NCI-H226 (cell line): ENCODE measurements at regions not wholly inside any gene's neighbourhood (a gene's known extent, or its start where the extent isn't known, plus 50 kb on each side); places are given as distances from the start of the nearest gene placed in this dataset.
"Not testable (repeated sequence)": the region's sequence is repeated elsewhere in the genome, so short reads cannot be mapped to it uniquely, and the experiment has no call there.

Experiments used
- DNase-seq: peaks from one replicate; pipeline ENCODE4 v3.0.0-alpha.2; 2015

- peak; percentile 10 for DNase-seq
These were observed 223.2 kb downstream of the MTHFS start for GRCh38 chr15:79673416-79674123.

GRCh38 chr15:79674124-79674465 is 222.7 kb downstream of the MTHFS start:
- no peak for DNase-seq

DNA sequence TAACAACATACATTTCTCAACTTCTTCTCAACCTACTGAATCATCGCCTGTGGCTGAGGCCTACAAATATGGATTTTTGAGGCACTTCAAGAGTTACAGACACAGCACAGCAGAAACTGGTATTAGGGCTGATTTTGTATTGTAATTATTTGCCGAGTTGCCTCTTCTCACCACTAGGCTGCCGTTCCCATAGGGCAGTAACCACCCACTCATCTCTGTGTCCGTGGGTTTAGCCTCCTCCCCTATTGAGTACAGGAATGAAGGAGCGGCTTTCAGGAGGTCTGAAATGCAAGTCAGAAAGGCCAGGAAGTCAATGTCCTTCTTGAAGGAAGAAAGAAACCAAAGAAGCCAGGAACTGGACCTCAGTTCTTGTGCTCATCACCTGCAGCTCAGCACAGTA is 220.8 kb downstream of the MTHFS start:
- no peak for DNase-seq

GRCh38 chr15:79676621-79677020 is 220.2 kb downstream of the MTHFS start:
- DNase-seq: no peak

DNA sequence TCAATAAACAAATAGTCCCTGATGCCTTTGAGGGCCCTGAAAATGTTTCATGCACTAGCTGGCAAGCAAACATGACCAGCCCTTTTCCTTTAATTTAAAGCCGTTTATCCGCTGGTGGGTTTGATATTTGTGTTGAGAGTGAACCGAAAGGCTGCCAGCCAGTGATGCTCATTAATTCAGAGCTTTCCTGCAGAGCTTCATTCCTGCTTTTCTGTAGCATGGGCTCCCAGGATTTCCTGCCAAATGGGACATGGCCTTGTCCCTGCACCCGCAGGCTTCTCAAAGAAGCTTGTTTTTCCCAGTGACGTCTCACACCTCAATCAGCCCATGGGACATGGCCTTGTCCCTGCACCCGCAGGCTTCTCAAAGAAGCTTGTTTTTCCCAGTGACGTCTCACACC is 219.6 kb downstream of the MTHFS start:
- no peak for DNase-seq

GRCh38 chr15:79678032-79678701 is 218.6 kb downstream of the MTHFS start:
- no peak for DNase-seq

- DNase-seq: peak; percentile 92
These were observed 216.1 kb downstream of the MTHFS start for GRCh38 chr15:79680720-79681119.

- DNase-seq: peak; percentile 50
These were observed 214.5 kb downstream of the MTHFS start for GRCh38 chr15:79682285-79682684.

- DNase-seq: no peak
These were observed 213.9 kb downstream of the MTHFS start for GRCh38 chr15:79682851-79683288.

DNA sequence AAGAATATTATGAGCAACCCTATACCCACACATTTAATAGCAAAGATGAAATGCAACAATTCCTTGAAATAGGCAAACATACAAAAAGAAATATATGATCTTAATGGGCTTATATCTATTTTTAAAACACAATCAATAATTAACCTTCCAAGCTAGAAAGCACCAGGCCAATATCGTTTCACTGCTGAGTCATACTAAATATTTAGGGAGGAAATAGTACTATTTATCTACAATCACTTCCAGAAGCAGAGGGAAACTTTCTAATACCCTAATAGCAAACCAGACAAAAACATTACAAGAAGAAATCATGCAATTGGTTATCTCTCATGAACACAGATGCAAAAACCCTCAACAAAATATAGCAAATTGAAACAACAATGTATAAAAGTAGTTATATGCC is 207.8 kb downstream of the MTHFS start:
- no peak for DNase-seq

- DNase-seq: no peak
These were observed 195.8 kb downstream of the MTHFS start for GRCh38 chr15:79700951-79701480.

DNA sequence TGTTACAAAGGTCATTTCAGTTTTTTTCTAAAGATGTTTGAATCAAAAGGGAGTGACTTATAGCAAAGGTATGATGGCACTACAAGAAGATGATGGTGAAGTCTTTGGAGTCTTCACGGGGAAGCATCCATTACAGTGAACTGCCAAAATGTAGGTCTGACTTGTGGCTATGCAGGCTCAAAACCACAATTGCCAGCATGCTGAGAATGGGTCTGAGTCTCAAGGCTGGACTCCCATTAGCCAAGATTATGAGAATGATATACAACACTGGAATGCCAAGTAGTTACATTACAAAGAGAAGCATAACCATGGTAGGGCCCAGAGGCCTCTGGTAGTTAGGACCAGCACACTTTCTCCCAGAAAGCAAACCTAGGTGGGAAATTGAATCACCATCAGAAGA is 194.2 kb downstream of the MTHFS start:
- DNase-seq: no peak

GRCh38 chr15:79721256-79721655 is 175.6 kb downstream of the MTHFS start:
- no peak for DNase-seq

DNA sequence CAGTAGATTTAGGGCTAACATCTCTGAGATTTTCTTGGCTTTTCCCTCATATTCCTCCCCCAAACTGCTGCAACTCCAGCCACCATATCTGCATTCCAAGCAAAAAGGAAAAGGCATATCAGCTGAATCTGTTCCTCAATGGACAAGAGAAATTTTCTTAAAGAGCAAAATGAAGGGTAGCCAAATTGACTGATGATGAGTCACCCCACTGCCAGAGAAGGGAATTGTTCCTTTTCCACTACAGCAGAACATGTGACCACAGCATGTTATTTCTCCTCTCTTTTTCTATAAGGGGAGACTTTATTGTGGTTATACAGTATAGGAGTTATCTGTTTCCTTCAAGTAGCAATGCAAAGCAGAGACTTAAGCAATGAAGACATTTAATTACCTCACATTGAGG is 172.5 kb downstream of the MTHFS start:
- peak; percentile 16 for DNase-seq

DNA sequence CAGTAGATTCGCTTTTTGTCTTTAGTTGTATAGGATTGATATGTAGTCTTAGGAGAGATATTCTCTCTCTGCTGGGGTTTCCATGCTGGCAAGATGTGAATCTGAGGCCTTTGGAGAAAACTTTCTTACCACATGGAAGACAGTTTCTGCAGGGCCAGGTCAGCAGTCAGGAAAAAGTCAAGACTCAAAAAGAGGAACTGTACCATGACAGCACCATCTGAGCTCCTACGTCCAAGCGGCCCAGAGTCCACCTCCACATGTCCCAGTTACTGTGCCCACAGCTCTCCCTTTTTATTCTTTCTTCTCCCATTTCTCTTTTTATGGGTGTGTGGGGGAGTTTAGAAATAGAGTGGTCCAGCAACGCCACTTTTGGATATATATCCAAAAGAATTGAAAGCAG is 172.0 kb downstream of the MTHFS start:
- no peak for DNase-seq

GRCh38 chr15:79728867-79729266 is 167.9 kb downstream of the MTHFS start:
- no peak for DNase-seq

GRCh38 chr15:79736435-79737000 is 160.3 kb downstream of the MTHFS start:
- DNase-seq: no peak

DNA sequence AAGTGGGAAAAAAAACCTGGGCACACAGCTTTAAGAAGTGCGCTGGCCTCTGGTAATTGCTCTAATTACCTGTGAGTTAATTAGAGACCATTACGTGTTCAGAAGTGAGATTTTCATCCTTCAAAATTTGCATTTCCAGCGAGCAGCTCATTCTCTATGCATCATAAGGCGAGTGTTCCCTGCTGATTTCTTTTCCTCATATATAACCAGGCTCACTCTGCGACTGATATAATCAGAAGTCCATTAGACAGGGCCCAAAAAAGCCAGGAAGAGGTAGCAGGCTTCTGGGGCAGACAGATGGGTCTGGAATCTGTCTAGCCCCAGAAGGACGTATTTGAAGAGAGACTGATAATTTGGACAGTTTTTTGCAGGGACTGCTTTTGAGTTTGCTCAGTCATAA is 158.7 kb downstream of the MTHFS start:
- DNase-seq: no peak

DNA sequence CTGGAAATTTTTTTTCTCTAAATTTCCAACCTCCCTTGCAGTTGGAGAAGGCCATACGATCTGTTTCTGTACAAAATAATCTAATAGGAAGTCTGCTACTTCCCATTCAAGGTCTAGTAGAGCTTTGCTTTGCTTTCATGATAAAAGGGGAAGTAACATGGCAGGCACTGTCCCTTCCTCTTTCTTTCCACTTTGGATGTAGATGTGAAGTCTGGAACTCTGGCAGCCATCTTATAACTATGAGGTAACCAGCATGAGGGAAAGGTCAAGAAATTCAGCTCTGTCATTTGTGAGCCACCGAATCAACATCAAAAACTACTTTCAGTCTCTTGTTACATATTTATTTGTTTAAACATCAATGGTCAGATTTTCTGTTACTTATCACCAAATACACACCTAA is 156.3 kb downstream of the MTHFS start:
- DNase-seq: no peak

- DNase-seq: no peak
These were observed 153.8 kb downstream of the MTHFS start for GRCh38 chr15:79743032-79743431.

DNA sequence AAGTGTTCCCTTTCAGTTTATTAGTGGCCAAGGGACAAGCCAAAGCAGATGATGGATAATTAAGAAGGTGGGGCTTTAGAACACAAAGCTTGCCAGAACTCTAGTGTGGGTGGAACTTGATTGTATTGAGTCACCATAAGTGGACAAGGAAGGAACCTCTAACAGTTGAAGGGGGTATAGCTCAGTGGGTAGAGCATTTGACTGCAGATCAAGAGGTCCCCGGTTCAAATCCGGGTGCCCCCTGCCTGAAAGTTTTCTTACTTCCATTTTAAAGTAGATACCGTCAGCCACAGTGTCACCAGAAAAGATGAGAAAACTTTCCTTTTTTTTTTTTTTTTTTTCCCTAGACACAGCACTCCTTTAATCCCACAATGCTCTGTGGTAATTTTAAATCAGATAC is 152.3 kb downstream of the MTHFS start:
- not testable (repeated sequence) for DNase-seq

- no peak for DNase-seq
These were observed 140.4 kb downstream of the MTHFS start for GRCh38 chr15:79756365-79756764.

- DNase-seq: no peak
These were observed 131.7 kb downstream of the MTHFS start for GRCh38 chr15:79765081-79765480.

DNA sequence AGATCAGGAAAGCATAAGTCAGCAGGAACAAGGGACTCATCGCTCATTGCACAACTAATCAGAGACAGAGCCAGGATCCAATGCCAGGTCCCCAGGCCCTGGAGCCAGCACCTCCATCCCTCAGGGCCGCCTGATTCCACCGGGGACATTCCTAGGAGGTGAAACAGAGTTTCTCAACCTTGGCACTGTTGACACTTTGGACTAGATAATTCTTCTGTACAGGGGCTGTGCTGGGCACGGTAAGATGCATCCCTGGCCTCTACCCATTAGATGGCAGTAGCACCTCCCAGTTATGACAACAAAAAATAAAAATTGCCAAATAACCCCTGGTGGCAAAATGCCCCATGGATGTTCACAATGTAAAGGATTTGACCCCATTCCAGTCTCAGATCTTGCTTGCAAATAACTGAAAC is 127.7 kb downstream of the MTHFS start:
- no peak for DNase-seq
